NCI-H774 (cell line): ENCODE measurements at regions not wholly inside any gene's neighbourhood (a gene's known extent, or its start where the extent isn't known, plus 50 kb on each side); places are given as distances from the start of the nearest gene placed in this dataset.

ENCODE experiments used
- DNase-seq: peaks from one replicate; lab custom pipeline; 2025; lab: John Stamatoyannopoulos, UW

GRCh38 chr20:10863337-10864060, 189.7 kb upstream of the JAG1 start:
- DNase-seq, result no peak

DNA sequence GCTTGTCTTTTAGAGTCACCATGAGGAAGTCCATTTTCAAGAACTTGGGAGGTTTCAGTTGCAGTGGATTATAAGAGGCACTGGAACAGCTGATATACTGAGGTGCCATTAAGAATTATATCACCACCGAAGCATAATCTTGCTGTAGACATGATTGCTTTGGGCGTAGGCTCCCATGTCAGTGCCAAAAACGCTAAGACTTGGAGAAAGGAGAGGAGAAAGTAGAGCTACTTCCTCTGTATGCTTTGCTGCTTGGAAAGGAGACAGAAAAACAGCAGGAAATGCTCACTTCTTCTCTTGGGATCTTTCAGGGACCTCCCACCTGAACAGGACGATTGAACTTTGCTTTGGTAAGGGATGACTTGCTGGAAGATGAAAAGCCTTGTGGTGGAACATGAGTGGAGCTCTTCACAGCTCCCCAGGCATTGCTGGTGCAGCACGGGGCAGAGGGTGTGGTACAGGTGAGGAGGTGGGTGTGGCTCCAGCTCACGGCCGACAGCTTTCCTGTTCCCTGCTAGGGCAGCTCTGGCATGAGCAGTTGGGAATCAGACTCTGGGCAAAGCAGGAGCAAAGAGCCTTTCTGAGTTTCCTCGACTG, 190.4 kb upstream of the JAG1 start:
- DNase-seq, result no peak

DNA sequence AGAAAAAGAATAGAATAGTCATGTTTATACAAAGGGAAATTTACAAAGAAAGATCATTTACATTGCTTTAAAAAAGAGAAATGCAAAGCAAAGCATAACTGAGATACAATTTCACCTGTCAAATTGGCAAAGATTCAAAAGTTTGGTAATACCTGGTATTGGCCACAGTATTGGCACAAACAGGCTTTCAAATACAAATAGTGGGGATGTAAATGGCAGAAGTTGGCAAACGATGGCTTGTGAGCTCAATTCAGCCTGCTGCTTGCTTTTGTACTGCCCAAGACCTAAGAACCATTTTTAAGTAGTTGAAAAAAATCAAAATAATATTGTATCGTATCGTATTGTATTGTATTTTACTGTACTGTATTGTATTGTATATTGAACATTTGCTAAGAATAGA, 194.5 kb upstream of the JAG1 start:
- no peak for DNase-seq

GRCh38 chr20:10873026-10873425, 199.2 kb upstream of the JAG1 start:
- no peak for DNase-seq

DNA sequence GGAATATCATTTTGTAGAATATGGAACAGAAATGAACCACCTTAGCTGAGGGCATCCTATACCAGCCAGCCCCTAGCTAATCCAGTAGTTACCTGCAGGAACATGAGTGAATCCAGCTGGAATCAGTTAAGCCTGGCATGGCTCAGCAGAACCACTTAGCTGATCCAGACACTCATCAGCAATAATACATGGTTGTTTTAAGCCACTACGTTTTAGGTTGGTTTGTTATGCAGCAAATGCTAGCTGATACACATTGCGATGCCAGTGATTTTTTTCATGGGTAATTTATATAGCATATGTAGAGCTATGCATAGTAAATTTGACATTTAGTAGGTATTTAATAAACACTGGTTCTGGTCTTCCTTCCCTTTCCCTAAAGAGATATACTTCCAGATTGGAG, 201.9 kb upstream of the JAG1 start:
- DNase-seq, result no peak

GRCh38 chr20:10876558-10876957, 202.8 kb upstream of the JAG1 start:
- no peak for DNase-seq

DNA sequence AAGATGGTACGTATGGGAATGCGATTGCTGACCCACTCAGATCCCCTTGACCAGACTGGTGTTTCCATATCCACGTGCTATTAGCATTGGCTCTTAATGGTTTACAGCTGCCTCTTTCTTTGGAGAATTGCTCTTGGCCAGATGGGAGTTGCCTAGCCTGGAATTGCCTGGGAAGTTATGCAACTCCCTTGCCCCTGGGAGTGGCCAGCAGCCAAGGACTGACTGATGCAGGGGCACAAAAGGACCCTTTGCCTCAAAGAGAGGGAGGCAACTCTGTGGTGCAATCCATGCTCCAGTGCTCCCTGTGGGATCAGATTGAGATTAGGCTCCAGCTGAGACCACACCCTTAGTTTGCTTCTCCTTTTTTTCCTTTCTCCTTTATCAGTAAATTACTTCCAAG, 203.5 kb upstream of the JAG1 start:
- DNase-seq, result no peak

DNA sequence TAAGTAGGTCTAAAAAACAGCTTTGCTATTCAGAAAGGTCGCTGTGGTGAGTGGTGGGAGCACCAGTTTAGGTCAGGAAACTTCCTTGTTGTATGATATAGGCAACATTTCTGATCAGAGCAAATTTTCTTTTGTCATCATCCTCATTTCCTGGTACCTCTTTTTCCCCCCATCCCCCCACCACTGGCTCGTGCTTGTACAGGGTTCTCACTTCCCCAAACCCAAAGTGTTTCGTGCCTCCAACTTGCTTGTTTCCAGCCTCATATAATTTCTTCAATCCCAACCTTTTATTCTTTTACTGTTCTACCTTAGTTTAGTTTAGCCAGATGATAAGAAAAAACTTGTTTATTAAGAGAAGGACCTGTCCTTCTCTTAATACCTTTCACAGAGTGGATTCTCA, 209.4 kb upstream of the JAG1 start:
- DNase-seq, result no peak

DNA sequence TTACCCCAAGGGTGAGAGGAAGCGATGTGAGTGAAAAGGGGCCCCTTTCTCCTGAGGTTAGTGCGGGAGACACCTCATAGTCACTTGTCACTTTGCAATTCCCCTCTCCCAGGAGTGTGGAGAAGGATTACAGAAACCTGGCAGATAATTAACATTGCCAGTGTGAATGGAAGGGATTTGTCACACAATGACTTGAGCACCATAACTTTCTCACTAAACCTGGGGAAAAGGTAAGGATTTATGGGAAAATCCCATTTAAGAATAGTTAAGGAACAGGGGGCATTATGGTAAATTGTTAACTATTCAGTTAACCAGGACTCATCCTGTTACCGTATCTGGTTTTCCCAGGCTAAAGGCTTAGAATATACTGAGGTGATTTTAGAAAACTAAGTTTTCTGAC, 219.5 kb upstream of the JAG1 start:
- DNase-seq, result no peak

GRCh38 chr20:10897336-10897735, 223.5 kb upstream of the JAG1 start:
- no peak for DNase-seq

- DNase-seq, result no peak
These were observed 224.8 kb upstream of the JAG1 start for GRCh38 chr20:10898552-10898951.

GRCh38 chr20:10902174-10902573, 228.4 kb upstream of the JAG1 start:
- no peak for DNase-seq

GRCh38 chr20:10902576-10903282, 228.9 kb upstream of the JAG1 start:
- no peak for DNase-seq

- DNase-seq, result no peak
These were observed 233.0 kb upstream of the JAG1 start for GRCh38 chr20:10906834-10907233.

DNA sequence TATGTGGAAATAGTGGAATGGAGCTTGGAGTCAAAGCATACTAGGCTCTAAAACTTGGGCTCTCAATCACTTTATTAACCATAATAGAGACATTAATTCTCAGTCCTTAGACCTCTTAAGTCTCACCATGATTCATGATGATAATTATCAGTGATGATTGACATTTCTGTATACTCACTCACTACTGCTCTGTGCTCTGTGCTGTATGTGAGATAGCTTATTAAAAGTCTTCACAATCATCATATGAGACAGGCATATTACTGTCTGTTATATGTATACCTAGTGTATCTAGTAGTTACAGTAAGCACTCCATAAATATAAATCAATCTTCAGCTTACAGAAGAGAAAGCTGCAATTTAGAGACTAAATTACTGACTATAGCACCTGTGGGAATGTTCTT, 236.0 kb upstream of the JAG1 start:
- no peak for DNase-seq

- DNase-seq, result no peak
These were observed 236.9 kb upstream of the JAG1 start for GRCh38 chr20:10910535-10911178.

GRCh38 chr20:10911298-10911697, 237.5 kb upstream of the JAG1 start:
- DNase-seq, result no peak

- DNase-seq, result no peak
These were observed 242.0 kb upstream of the JAG1 start for GRCh38 chr20:10915815-10916214.

DNA sequence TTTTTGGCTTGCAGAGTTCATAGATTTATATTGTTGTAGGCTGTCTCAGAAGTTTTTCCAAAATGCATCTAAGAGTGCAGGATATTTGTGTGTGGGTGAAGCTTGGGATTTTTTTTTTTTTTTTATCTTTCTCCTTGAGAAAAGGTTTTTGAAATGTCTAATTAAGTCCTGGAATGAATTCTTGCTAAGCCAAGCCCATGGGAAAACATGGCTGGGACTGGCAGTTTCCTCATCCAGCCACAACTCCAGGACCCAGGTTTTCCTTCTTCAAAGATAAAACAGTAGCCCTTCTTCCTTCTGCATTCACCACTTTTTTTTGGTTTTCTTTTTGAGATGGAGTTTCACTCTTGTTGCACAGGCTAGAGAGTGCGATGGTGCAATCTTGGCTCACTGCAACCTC, 242.5 kb upstream of the JAG1 start:
- no peak for DNase-seq

DNA sequence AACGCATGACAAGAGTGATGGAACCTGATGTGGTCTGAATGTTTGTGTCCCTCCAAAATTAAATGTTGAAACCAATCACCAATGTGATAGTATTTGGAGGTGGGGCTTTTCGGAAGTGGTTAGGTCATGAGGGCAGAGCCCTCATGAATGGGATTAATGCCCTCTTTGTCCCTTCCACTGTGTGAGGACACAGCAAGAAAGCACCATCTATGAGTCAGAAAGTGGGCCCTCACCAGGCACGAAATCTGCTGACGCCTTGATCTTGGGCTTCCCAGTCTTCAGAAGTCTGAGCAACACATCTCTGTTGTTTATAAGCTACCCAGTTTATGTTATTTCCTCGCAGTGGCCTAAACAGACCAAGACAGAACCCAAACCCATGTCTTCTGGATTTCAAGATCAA, 244.0 kb upstream of the JAG1 start:
- no peak for DNase-seq

- no peak for DNase-seq
These were observed 245.8 kb upstream of the JAG1 start for GRCh38 chr20:10919396-10920140.

DNA sequence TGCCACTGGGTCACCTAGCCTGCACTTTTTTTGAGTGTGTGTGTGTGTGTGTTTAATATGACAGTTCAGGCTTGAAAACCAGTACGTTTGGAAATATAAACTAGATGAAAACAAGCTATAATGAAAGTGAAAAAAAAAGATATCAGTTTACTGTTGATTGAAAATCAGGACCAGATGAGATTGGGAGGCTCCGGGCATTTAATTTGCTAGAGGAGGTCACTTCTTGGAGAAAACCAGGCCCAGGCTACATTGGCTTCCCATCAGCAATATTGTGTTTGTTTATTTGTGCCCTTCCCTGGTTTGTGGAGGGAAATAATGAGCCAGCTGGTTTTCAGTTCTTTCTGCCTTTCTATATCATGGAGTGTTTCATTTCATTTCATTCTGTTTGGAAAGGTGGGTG, 246.6 kb upstream of the JAG1 start:
- no peak for DNase-seq
